ENCODE measurements at regions not wholly inside any gene's neighbourhood (a gene's known extent, or its start where the extent isn't known, plus 50 kb on each side); places are given as distances from the start of the nearest gene placed in this dataset.

- no peak overlapping the region for H2BK12ac ChIP-seq (ENCODE audit: low read depth, low read length)
- H3K9ac ChIP-seq (replicated peaks in 1 of 4; ENCODE audit: extremely low read depth in 1 of 4, low read depth in 3 of 4, low read length in 3 of 4): no peak overlapping the region
- H4K91ac ChIP-seq (replicated peaks; ENCODE audit: insufficient read length, low read length): no peak overlapping the region
- H2BK120ac ChIP-seq (replicated peaks; ENCODE audit: low read depth, low read length): no peak overlapping the region
- no peak overlapping the region for H2BK15ac ChIP-seq (ENCODE audit: low read length)
- DNase-seq (ENCODE audit: low read depth in 1 of 2, low spot score in 2 of 2) (no peak), FAIRE-seq (no peak)
- ChIA-PET CTCF (ENCODE audit: partially characterized antibody) (interaction anchor here (0.6 kb wide), 1 partner anchor 236 kb away, joined by 3 read pairs; no protein-coding TSS in a partner anchor), POLR2A (ENCODE audit: partially characterized antibody) (no interaction called here)
- no peak overlapping the region for H3K27ac ChIP-seq (ENCODE audit: low read depth, low read length)
- WGBS, 2 experiments (ENCODE audit: extremely low coverage in 1 of 2, insufficient coverage in 1 of 2, insufficient read length in 1 of 2, insufficient replicate concordance in 2 of 2, low coverage in 1 of 2, low lambda C conversion rate in 2 of 2, missing lambda C conversion rate in 1 of 2): 91% methylated on average over 6 of the region's 6 CpGs; no CpG with 5 or more reads in 1 of the 2 experiments
- H4K8ac ChIP-seq (ENCODE audit: extremely low read depth, insufficient read depth, low read length): no peak overlapping the region
- no peak overlapping the region for H3K14ac ChIP-seq (ENCODE audit: insufficient read length)
- no peak overlapping the region for H3K4ac ChIP-seq (replicated peaks; ENCODE audit: insufficient read length, low read depth, low read length)
- H2AFZ ChIP-seq (ENCODE audit: low read length): 0 out of 2 replicates have a peak overlapping the region, but pooled peaks have one; percentile 6
- no peak overlapping the region for H2BK20ac ChIP-seq (ENCODE audit: low read length)
- no peak overlapping the region for H3K18ac ChIP-seq (ENCODE audit: extremely low read depth, low read length)
- no peak overlapping the region for H4K5ac ChIP-seq (ENCODE audit: insufficient read length, low read depth, low read length)
- no peaks in the 10 kb centered on the region for H3K36me3 ChIP-seq (ENCODE audit: control insufficient read depth in 2 of 4, insufficient read depth in 4 of 4, low read length in 3 of 4)
- H4K20me1 ChIP-seq (replicated peaks in 1 of 2; ENCODE audit: control insufficient read depth in 1 of 2, insufficient read depth in 2 of 2, low read length in 2 of 2): no peaks in the 10 kb centered on the region
- no peak overlapping the region for H3K56ac ChIP-seq (replicated peaks; ENCODE audit: insufficient read length, low read depth, low read length)
- no peak overlapping the region for H3K4me3 ChIP-seq (ENCODE audit: extremely low read depth in 1 of 4, insufficient read depth in 2 of 4, low read depth in 3 of 4, low read length in 4 of 4)
- H3K27me3 ChIP-seq (replicated peaks in 1 of 4; ENCODE audit: control insufficient read depth in 3 of 4, extremely low read depth in 1 of 4, insufficient read depth in 3 of 4, low read length in 3 of 4): no peaks in the 10 kb centered on the region
- H2AK5ac ChIP-seq (ENCODE audit: low read depth, low read length): no peak overlapping the region
- H3K79me1 ChIP-seq (ENCODE audit: low read depth, low read length): no peaks in the 10 kb centered on the region
- no peak overlapping the region for H3K4me2 ChIP-seq (ENCODE audit: insufficient read depth in 1 of 2, low read depth in 2 of 2, low read length in 2 of 2)
- H3K4me1 ChIP-seq (replicated peaks in 1 of 4; ENCODE audit: control insufficient read depth in 3 of 4, insufficient read depth in 4 of 4, low read length in 3 of 4): no peaks in the 10 kb centered on the region
- H3K23me2 ChIP-seq (ENCODE audit: low read depth, low read length): no peaks in the 10 kb centered on the region
- H3K79me2 ChIP-seq (ENCODE audit: control insufficient read depth in 1 of 2, insufficient read depth in 2 of 2, low read length in 2 of 2): no peaks in the 10 kb centered on the region
- no peak overlapping the region for H2BK5ac ChIP-seq (ENCODE audit: low read depth, low read length)
- no peak overlapping the region for H3K23ac ChIP-seq (ENCODE audit: insufficient read length)
- H3K9me3 ChIP-seq (ENCODE audit: insufficient read depth in 2 of 2, low read depth in 1 of 2, low read length in 1 of 2): no peaks in the 10 kb centered on the region
- TF ChIP-seq ATF2 (IDR thresholded peaks at IDR 0.05; ENCODE audit: low read length) (no peak), KDM5A (IDR thresholded peaks at IDR 0.05; ENCODE audit: low read length) (no peak), NANOG (IDR thresholded peaks at IDR 0.05; ENCODE audit: insufficient read depth, low read depth, low read length, poor library complexity, severe bottlenecking) (no peak), CBX5 (IDR thresholded peaks at IDR 0.05; ENCODE audit: low read depth, low read length) (no peak), HDAC2 (IDR thresholded peaks at IDR 0.05; ENCODE audit: borderline replicate concordance in 1 of 2, low read depth in 2 of 2, low read length in 2 of 2) (no peak), SIRT6 (IDR thresholded peaks at IDR 0.05; ENCODE audit: low read length) (no peak), CHD1 (IDR thresholded peaks at IDR 0.05; ENCODE audit: low read depth, low read length) (no peak), RBBP5 (IDR thresholded peaks at IDR 0.05; ENCODE audit: borderline replicate concordance, low read depth, low read length) (no peak), SP2 (IDR thresholded peaks at IDR 0.05; ENCODE audit: low read length) (no peak), USF2 (IDR thresholded peaks at IDR 0.05; ENCODE audit: low read length) (no peak), POU5F1 (IDR thresholded peaks at IDR 0.05; ENCODE audit: low read depth, low read length) (no peak)
Measured at GRCh38 chr5:63164838-63165535, 586.4 kb downstream of the LRRC70 start.

All from H1 (cell line).